HG03045 (cell line): ENCODE measurements at regions not wholly inside any gene's neighbourhood (a gene's known extent, or its start where the extent isn't known, plus 50 kb on each side); places are given as distances from the start of the nearest gene placed in this dataset.

Experiments used
- ATAC-seq: cut with Tn5 transposase; IDR thresholded peaks from one replicate; pipeline ENCODE4 v1.9.1; 2021; ENCODE audit warnings: mild to moderate bottlenecking, moderate library complexity; ENCODE audit not compliant: unreplicated experiment

DNA sequence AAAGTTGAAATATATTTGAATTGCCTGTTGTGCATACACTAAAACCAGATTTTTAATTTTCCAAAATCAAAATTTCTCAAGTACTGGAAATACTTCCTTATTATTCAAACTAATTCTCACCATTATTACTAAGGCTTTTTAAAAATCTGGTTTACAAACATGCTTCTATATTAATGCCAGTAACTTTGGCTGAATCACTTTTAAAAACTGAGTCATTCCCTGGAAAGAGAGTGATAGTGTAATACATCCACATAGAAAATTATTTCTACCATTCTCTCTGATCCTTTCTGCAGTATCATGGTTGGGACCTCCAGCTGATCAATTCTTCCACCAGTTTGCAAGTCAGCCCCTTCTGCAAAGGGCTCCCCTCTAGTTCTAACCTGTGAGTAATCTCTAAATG lies 165.3 kb upstream of the FAM241A start:
- ATAC-seq, result no peak

DNA sequence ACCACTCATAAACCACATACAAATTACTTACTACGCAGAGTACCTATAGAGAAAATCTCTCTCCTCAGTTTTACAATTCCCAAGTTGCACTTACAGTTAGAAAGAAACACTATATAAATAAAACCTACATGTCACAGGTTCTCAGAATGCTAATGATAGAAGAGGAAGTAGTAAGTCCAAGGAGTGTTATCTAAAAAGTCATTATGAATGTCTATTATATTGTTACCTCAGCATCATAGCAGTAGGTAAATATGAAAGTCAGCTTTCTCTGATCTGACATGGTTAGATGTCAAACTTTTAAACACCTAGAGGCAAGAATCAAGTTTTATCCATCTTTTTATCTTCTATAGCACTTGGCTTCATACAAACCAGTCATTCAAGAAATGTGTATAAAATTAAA lies 163.2 kb upstream of the FAM241A start:
- no peak for ATAC-seq

DNA sequence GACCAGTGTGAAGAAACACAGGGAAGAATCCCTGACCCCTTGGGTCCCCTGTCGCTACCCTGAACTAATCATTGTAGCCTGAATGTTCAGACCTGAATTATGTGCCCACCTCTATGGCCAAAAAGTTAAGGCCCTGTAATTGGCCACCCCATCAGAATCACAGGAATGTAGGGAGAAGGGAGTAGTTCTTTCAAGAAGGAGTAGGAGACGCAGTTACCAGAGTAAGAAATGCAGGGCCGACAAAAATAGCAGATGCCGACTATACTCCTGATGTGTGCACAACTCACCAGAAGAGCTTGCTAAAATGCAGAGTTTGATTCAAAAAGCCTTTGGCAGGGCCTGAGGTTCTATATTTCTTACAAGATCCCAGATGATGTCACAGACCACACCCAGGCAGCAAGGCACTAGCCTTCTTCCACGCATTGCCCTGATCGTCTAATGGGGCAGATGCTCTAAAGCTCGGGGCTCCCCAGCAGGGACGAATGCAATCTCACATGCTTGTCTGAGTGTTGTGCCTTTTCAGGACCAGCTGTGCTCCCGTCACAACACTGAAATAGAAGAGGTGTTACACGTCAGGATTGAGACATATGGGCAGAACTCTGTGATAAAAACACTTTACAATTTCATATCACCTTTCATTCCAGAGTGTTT lies 161.0 kb upstream of the FAM241A start:
- no peak for ATAC-seq

DNA sequence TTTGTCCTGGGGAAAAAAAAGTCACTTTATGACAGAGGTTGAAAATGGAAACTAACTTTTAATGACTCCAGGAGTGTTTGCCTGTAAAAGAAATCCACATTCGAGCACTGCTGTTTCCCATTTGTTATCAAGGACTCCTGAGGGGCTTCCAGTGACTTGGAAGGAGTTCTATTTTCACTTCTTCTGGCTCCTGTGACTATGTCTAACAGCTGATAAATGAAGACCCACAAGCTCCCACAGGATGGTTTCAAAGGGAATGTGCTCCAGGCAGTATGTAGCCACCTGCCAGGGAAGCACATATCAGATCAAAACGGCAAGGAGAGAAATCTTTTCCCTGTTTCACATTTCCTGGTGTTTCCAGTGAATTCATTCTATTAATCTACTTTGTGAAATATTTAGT lies 159.8 kb upstream of the FAM241A start:
- no peak for ATAC-seq

DNA sequence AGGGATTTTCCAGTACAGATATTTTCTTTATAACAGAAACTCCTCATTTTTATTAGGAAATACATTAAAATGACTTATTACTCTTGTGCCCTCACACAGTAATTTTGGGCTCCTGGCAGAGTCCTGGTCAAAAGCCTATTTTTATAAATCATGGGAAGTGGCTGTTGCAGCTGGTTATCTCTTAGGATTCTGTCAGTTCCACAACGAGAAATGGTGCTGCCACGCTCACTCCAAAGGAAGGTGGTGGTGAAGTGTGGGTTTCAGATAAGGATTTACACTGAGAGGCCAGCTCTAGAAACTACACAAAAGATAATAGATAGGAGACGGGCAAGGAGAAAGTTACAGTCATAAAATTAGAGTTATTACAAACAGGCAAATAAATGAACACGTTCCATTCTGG lies 159.2 kb upstream of the FAM241A start:
- ATAC-seq, result no peak

DNA sequence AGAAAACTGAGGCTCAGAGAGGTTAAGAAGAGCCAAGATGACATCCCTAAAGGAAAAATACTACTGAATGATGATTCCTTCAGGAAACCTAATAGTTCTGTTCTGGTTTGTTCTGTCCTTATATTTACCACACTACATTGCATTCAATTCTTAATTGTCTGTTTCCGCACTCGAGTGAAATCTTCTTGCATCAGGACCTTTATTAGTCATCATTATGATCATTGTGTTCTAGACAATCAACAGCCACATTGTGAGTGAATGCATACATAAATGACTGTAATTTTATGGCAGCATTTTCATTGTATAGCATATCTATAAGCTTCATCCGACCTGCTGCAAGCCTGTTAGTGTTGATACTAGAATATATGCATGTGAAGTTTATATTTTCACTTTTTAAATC lies 156.7 kb upstream of the FAM241A start:
- ATAC-seq, result no peak

DNA sequence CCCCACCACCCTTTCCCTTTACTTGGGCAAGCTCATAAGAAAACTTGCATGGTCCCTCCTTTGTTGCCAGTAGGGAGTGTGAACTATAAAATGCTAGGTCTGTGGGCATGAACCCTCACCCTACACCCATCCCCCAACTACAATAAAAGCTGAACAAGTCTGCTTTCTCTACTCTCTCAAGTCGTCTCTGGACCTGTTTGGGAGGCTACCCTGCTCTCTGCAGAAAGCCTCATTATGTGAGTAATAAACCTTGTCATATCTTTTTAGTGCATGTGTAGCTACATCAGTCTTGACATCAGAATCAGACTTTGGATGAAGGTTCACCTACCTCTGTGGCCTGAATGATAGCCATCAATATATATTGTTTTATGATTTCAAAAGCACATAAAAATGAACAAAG lies 155.4 kb upstream of the FAM241A start:
- ATAC-seq, result no peak

DNA sequence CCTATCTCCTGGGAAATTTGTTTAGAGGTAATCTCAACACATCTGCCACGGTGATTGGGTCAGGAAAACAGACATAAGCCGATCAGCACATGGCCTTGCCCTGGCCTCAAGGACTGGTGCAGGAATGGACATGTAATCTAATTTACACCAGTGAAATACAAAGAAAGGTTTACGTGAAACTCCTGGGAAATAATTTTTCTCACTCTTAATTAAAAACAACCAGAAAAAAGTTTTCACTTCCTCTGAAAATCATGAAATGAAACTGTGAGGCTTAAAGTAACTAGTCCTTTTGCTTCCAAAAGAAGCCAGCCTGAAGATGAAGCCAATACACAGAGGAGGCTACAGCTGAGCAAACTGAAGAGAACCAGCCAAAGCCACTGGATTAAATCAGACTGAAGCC lies 154.1 kb upstream of the FAM241A start:
- peak; percentile 97 for ATAC-seq

DNA sequence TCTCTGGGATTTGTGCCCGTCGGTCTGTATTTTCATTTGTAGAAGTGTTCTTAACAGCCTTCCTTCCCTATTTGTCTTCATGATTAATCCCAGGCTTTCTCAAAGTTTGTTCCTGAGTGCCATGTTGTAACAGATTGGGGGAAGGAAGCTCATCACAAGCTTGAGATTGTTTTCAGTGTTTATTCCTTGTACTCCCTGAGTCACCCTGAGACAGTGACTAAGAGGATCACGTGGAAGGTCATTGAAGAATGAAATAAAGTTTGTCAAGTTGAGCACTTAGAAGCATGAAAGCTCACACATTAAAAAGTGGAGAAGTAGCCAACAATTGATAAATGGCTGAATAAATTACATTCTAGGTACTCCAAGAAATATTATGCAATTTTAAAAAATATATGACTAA lies 153.5 kb upstream of the FAM241A start:
- ATAC-seq, result no peak

DNA sequence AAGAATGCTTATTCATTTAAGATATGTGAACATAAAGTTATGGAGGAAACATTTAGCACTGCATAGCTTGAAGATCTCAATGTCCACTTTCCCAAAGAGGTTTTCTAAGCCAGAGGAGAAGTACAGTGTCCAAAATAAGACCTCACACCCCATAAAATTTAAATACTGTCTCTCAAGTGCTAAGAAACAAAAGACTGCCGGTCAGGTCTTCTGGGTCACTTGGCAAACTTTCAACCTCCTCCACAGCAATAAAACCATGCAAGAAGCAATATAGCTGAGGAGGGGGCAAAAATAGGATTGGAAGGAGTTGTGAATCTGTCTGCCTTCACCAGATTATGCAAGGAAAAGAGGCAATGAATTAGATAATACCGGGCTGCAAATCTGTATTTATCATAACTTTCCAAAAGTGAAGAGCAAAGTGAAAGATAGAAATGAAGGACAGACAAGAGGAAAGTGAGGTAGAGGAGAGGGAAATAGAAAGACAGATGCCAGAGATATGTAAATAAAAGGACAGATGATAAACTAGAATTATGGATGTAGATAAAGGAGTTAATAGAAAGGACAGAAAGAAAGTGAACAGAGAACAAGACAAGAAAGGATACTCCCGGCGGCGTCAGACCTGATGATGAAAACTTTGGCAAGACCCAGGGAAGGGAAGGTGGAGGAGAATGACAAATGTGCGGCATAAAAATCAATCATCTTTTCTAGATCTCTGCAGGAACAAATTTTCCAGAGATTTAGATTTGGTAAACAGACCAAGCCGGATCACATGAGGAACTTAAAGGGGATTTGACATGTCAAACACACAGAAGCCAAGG lies 152.7 kb upstream of the FAM241A start:
- ATAC-seq, result no peak

DNA sequence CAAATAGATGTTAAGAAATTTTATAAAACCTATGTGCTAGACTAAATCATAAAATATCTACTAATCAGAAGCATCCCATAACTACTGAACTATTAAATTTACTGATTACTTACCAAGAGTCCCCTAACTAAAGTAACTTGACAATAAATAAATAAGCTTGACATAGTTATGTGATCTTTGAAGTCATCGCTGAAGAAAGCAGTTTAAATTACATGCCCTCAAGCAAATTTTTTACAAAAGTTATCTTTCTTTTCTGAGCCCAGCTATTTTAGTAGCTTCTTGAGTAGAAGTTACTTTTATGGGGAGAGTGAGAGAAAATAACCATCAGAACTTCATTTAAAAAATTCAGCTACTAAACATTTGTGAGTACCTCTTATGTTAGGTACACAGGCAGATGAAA lies 150.9 kb upstream of the FAM241A start:
- no peak for ATAC-seq

DNA sequence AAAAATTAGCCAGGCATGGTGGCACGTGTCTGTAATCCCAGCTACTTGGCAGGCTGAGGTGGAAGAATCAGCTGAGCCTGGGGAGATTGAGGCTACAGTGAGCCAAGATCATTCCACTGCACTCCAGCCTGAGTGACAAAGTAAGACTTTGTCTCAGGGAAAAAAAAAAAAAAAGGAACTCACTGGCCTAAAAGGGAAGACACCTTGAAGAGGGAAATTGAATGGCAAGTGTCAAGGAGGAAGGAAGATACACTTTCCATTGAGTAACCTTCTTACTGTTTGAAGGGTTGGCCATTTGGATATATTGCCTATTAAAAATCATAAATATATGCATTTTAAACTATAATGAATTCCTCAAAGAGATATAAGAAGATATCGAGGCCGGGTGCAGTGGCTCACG lies 147.5 kb upstream of the FAM241A start:
- ATAC-seq, result no peak

DNA sequence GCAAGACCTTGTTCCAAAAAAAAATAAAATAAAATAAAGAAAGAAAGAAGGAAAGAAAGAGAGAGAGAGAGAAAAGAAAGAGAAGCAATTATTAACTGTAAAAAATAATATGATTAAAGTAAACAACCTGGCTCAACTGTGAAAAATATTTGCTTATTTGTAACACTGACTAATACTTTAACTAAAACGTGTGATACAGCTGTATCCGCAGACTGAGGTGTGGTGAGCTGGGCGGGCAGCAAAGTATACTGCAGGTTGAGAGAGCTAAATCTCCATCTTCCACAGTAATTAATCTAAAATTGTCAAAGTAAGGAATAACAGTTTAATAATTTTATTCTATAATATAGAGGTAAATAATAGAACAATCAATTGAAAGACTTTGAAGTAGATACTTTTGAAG lies 145.5 kb upstream of the FAM241A start:
- no peak for ATAC-seq

DNA sequence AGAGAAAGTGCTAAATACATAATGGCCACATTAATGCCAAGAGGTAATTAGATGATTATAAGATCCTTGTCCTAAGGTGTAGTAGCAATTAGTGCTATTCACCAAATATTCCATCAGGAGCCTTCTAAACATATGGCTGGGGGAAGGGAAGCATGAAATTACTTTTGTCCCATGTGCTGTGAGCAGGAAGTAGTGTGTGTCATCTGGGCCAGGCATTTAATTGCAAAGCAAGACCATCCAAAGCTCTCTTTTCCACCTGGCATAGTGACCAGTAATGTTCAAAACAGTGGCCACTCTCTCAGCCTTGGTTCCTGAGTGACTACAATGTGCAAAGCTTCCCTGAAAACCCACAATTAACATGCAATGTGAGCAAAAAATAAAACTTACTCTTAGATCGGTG lies 144.2 kb upstream of the FAM241A start:
- ATAC-seq, result no peak

DNA sequence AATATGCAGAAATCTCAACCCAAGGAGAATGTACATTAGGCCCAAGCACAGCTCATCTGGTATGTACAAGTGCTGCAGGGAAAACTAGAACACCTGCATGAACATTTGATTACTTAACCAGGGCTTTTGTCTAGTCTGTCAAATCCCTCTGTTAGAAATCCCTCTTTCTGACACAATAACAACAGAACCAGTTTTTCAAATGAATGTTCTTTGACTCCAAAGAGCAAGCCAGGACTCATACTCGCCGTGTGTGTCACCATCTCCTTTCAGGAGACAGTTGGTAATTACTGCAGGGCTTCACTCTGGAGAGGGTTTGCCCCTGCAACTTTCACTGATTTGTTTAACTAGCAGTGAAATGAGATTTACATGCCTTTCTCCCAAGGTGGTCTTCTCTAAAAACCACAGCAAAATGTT lies 143.0 kb upstream of the FAM241A start:
- no peak for ATAC-seq

DNA sequence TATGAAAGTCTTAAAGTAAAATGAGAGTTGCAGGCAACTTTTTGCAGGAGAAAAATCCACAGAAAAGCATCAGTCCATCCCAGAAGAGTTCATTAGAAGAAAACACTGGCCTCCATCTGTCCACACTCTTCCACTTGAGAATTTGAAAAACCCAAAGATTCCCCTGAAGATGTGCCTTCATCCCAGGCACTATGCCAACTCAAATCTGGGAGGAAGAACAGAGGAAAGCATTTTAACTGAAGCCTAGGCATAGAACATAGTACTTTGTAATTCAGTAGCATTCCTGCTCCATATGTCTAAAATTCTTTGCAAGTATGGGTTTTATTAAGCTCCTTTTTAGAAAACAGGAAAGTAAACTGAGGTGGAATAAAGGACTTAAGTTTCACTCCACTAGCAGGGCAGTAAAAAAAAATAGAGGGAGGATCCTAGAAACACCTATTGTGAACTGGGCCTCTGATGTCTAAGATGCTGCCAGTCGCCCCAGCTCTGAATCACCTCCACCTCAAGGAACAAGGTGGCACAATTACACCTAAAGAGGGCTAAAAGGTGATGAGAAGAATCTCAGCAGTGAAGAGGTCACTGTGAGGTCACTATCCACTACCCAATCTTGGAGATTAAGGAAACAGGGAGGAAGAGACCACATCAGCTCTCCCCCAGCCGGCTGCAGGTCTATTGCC lies 141.9 kb upstream of the FAM241A start:
- ATAC-seq, result no peak

DNA sequence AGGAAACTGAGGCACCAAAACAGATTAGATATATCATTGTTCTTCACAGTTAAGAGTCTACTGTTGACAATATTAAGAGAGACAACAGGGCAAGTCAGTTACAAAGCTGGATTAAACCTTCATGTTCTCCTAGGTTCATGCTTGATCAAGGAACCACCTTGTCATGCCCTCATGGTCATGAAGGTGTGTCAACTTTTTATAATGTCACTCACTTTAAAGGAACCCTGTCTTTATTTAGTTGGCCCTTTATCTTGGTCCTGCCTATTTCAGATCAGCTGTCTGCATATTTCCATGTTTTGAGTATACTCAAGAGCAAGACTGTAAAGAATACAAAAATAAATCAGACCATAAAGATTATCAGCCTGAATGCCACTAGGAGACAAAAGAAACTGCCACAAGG lies 140.2 kb upstream of the FAM241A start:
- no peak for ATAC-seq

DNA sequence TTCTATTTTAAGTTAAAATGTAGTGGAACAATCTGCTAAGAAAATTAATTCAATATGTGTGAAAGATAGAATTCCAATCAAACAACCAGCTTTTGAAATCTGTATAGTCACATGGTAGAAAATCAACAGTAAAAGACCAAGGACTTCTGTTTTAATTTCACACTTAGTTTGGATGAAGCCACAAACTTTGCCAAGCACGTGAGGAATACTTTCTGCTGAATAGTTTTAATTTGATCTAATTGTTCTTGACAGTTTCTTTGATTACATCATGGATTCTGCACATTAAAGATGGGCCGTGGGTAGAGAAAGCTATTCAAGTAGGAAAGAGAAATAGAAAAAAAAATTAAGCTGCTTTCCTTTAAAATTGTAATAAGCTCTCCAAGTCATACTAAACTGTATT lies 137.9 kb upstream of the FAM241A start:
- ATAC-seq, result no peak

DNA sequence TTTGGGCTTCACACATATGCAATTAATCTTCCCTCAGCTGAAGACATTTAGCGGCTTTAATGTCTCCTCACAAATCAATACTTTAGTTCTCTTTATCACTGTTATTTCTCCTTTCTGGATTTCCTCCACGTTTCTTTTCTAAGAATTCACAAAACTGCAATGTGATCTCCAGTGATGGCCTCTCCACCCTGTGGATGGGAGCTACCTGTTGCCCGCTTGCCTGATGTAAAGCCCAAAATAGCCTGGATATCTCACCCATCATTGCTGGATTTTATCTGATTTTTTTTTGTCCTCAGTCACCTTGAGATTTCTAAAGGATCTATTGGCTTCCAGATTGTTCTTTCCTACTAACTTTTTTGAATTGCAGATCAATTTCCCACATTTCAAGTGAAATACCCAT lies 129.3 kb upstream of the FAM241A start:
- no peak for ATAC-seq

DNA sequence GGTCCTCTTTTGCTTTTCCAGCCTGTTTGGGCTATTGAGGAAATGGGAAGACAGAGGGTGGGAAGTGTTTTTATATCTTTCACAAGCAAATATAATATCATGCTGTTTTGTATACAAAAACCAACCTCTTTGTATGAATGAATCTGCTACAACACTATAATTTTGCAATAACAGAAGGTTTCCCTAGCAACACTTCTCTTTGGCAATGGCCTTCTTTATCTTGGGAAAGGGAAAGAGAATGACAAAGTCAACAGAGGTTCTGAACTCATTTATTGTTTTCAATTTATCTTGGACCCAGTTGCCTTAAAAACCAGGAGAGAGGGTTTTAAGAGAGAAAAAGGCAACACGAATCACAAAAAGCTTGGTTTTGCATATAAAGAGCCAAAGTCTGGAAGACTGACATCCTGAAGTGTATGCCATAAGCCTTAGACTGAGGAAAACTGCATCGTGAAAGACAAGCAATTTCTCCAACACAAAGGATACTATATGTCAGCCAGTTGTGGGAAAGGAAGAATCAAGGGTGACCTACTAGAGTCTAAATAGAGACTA lies 121.8 kb upstream of the FAM241A start:
- no peak for ATAC-seq

DNA sequence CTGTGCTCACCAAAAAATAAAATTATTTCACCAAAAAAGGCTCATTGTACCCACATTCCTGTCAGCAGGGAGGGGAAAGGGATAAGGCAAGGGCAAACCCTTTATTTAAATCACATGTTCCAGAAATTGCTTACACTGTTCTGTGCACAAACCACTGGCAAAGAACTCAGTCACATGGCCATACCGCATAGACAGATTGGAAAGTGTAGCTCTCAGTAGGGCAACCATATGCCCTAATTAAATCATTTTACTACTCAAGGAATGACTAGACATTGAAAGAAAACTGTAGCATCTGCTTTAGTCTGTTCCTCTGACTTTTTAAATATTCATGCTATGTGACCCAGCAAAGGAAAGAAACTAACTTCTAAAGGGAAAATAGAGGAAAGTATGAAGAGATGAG lies 119.2 kb upstream of the FAM241A start:
- no peak for ATAC-seq

DNA sequence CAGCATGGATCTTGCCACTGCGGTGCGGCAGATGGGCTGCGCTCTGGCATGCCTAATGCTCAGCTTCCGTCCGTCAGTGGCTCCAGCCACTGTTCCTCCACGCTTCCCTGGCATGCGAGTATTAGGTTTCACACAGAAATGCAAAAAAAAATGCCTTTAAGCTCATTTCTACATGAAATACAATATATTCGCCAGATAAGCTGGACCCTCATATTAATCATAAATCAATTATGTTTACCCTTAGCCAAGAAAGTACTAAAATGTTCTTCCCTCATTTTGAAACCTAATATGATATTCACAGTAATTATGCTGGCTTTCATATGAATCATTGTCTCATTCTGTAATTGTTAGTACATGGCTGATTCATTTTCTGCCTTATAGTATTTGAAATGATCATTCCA lies 115.5 kb upstream of the FAM241A start:
- ATAC-seq, result no peak
